T47D (cell line): ENCODE measurements at regions not wholly inside any gene's neighbourhood (a gene's known extent, or its start where the extent isn't known, plus 50 kb on each side); places are given as distances from the start of the nearest gene placed in this dataset.

Experiments used
- DNase-seq, 2 experiments: peaks; one replicate each; pipeline versions ENCODE4 v3.0.0 to v3.0.0-alpha.2; 2011 to 2012; ENCODE audit warnings: low read depth in 1 of 2, low spot score in 1 of 2
- JUND ChIP-seq: IDR thresholded peaks from 2 replicates; pipeline ENCODE4 v1.6.1; 2012; ENCODE audit warnings: low read depth
- in situ Hi-C: cut with HindIII; loops from 2 replicates; pipeline ENCODE4 v1.10.0; 2016; ENCODE audit warnings: low sequenced_read_pairs, low pct_unique_long_range_greater_than_20kb

DNA sequence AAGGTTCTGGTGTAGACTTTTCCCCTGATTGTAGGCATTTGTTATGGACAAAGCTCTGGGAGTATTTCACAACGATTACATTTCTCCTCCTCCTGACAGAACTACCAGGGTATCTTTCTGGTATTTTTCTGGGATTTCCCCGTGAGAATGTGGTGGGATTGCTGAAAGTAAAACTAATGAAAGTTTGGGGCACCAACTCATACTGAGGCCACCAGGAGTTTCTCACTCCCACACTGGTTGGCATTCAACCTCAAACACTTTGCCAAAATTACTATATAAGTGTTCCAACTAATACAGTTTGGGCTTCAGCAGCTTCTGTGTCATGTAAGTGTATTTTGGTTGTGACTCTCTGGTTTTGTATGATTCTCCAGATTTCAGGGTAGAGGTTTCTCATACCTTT is 855.1 kb downstream of the GLUD2 start:
- no peak for DNase-seq
- no peak for TF ChIP-seq JUND
- in situ Hi-C loops, result no loop called here

DNA sequence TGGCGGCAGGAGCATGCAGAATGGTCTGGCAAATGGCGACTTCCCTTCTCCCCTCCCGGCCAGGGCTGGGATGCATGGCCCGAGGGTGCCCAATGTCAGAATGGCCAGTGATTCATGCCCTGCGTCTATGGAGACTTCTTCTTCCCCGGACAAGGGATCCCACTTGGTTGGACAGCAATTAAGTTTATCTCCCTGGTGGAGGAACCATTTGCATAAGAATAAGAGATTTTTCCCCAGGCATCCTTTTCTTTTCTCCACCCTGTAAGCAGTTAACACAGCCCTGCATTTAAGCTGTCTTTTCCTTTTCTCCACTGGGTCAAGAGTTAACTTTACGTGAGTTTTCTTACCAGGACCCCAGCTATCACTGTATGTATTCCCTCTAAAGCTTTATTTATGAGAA is 856.6 kb downstream of the GLUD2 start:
- TF ChIP-seq JUND, result no peak
- in situ Hi-C loops, result no loop called here
- DNase-seq, result no peak

DNA sequence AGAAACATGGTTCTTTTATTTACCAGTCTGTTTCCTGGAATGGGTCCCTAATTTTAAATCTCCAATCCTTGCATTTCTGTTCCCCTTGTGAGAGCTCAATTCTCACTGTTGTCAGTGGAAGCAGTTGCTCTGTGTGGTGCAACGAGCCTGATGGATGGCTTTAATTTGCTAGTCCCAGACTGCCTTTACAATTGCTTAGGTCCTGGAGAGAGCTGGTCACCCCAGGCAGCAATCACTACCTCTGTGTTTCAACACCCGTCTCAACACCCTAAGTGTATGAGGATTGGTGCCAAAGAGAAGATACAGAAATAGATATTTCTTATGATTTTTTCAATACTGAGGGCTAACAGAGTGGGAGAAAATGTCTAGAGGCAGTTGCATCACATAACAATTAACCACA is 873.8 kb downstream of the GLUD2 start:
- in situ Hi-C loops, result no loop called here
- no peak for TF ChIP-seq JUND
- DNase-seq, result no peak

DNA sequence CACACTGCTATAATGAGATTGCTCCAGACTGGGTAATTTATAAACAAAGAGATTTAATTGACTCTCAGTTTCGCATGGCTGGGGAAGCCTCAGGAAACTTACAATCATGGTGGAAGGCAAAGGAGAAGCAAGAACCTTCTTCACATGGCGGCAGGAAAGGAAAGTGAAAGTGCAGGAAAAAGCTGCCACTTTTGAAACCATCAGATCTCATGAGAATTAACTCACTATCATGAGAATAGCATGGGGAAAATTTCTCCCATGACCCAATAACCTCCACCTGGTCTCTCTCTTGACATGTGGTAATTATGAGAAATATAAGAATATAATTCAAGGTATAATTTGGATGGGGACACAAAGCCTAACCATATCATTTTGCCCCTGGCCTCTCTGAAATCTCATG is 884.2 kb downstream of the GLUD2 start:
- DNase-seq, result no peak
- TF ChIP-seq JUND, result no peak
- in situ Hi-C loops, result no loop called here

DNA sequence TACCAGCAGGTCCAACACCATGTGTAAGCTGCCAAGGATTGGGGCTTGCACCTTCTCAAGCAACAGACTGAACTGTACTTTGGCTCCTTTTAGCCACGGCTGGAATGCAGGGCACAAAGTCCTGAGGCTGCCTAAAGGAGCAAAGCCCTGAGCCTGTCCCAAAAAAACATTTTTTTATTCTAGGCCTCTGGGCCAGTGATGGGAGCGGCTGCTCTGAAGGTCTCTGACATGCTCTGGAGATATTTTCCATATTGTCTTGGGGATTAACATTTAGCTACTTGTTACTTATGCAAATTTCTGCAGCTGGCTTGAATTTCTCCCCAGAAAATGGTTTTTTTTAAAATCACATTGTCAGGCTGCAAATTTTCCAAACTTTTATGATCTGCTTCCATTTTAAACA is 885.3 kb downstream of the GLUD2 start:
- no peak for DNase-seq
- no peak for TF ChIP-seq JUND
- in situ Hi-C loops, result no loop called here

DNA sequence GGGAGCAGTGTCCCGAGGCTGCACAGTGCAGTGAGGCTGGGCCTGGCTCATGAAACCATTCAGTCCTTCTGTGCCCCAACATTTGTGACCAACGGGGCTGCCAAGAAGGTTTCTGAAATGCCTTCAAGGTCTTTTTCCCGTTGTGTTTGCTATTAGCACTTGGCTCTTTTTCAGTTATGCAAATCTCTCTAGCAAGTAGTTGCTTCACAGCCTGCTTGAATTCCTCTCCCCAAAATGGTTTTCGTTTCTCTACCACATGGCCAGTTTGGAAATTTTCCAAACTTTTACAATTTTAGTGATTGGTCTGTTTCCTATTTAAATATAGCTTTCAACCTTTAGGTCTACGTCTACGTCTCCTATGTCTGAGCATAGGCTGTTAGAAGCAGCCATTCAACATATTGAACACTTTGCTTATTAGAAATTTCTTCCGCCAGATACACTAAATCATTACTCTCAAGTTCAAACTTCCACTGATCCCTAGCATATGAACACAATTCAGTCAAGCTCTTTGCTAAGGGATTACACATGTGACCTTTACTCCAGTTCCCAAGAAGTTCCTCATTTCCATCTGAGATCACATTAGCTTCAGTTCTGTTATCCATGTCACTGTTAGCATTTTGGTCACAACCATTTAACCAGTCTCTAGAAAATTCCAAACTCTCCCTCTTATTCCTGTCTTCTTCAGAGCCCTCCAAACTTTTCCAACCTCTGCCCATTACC is 901.8 kb downstream of the GLUD2 start:
- no peak for DNase-seq

DNA sequence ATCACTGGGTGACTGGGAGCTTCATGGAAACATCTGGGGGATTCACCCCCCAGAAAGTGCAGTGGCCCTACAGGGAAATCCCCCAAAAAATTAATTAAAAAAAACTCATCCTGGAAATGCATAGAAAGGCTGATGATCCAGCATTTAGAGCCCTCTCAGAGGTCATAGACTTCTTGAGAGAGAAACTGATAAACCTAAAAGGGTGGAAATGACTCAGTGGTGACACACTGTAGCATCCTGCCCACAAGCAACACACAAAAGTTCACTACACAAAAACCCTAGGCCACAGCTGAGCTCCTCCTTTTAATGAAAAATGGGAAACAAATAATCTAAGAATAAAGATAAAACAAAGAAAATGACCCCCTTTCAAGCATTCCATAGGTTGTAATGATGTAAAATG is 911.5 kb downstream of the GLUD2 start:
- in situ Hi-C loops, result no loop called here
- no peak for TF ChIP-seq JUND
- DNase-seq, result no peak

More for the DNA sequence above, 901.8 kb downstream of the GLUD2 start:
- in situ Hi-C loops, result no loop called here
- TF ChIP-seq JUND, result no peak

DNA sequence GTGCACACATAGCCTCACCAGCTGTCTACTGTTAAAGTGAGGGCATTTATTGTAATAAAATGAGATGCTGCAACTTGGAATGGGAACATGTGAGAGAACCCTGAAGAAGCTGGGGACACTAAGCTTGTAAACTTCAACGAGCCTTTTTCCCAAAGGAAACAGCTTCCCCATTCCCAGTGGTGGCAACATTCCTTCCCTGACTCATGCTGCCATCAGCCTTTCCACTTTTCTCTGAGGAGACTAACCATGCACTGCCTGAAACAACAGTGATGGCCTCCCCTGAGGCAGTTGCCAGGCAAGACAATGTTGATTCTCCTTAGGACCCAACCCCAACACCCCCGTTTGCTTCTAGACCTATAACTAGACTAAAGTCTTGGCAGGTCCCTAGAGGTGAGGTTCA is 928.3 kb downstream of the GLUD2 start:
- DNase-seq, result no peak
- in situ Hi-C loops, result no loop called here
- no peak for TF ChIP-seq JUND

DNA sequence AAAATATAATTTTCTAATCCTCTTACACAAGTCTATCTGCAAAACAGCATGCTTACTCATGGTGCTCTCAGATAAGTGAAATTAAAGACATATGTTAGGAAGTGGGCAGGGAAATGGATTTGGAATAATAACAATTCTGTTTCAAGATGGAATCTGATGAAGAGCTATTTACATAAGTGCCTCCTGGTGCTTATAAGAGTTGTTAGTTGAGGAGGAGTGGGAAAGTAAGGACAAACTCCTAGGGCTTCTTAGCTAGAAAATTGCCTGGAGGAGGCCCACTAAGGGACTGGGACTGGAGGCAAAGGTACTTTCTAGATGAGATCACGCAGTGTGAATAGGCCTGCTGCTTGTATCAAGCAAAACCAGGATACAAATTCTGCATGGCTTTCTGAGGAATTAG is 939.8 kb downstream of the GLUD2 start:
- no peak for TF ChIP-seq JUND
- in situ Hi-C loops, result no loop called here

DNA sequence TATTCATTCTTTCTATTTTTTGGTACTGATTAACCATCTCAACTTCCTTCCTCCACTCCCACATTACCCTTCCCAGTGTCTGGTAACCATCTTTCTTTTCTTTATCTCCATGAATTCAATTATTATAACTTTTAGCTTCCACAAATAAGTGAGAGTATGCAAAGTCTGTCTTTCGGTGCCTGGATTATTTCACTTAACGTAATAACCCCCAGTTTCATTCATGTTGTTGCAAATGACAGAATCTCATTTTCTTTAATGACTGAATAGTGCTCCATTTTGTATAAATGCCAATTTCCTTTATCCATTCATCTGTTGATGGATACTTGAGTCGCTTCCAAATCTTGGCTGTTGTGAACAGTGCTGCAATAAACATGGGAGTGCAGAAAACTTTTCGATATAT is 940.4 kb downstream of the GLUD2 start:
- in situ Hi-C loops, result no loop called here

More for the DNA sequence above, 939.8 kb downstream of the GLUD2 start:
- no peak for DNase-seq

DNA sequence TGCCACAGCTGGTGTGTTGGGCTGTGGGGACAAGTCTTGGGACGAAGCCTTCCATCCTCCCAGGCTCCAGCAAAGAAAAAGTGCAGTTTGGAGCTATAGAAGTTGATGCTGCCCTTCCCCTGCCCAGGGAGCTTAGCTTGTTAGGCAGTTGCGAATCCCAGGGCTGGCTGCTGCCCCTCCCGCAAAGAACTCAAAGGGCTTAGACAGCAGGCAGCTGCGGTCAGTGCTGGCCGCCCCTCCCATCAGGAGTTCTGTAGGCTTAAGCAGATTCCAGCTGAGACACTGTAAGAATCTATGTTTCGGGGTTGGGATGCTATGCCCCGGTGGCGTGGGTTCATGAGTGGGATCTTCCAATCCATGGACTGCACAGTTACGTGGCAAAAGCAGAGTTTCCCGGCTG is 956.7 kb downstream of the GLUD2 start:
- DNase-seq, result no peak
- in situ Hi-C loops, result no loop called here
- TF ChIP-seq JUND, result no peak

More for the DNA sequence above, 940.4 kb downstream of the GLUD2 start:
- no peak for TF ChIP-seq JUND
- DNase-seq, result no peak

DNA sequence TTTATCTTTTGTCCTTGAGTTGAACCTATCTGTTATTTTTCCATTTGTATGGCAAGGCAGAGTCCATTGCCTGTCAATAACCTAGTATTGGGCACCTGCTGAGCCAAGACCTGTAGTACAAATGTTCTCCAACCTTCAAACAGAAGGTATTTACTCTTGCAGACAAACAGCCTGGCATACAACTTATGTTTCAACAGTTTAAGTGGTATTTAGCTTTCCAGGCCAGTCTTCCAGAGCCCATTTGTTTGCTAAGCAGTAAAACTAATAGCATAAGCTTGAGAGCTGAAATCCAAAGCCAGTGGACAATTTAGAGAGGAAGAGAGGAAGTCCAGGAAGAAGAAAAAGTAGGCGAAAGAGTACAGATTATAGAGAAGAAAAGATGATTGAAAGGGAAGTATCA is 979.3 kb downstream of the GLUD2 start:
- peak in 1 of 2 experiments; percentile 1 for DNase-seq
- no peak for TF ChIP-seq JUND
- in situ Hi-C loops, result no loop called here

DNA sequence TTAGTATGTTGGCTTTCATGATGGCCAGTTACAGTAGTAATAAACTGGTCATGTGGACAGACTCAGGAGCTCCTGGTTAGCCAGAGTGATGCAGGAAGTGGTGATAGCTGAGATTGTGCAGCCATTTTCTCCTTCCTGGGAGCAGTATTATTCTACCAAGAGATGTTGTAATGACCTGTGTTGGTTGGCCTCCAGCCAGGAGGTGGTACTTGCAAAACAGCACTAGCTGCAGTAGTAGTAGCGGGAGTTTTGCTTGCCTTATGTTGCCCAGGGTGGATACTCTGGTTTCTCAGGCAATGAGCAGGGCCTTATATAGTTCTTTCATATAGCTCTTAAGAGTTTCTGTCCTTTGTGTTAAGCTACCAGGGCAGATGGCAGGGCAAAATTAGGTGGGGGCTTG is 998.8 kb downstream of the GLUD2 start:
- TF ChIP-seq JUND, result no peak
- in situ Hi-C loops, result no loop called here
- DNase-seq, result peak in 1 of 2 experiments; percentile 1

DNA sequence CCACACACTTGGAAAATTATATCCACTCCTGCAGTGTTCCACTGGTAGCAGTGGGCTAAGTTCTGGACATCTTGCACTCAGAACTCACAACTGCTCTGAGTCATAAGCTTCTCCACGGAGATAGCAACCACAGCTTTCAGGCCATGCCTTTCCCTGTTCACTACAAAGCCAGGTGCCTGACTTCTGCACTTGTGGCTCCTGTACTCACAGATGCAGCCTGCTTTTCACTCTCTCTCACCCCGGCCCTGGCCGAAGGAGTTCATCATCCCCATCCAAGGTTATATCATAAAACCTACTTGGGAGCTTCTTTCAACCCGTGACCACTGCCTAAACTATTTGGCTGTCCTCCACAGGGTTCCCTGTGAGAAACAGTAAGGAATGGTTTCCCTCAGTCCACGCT is 999.4 kb downstream of the GLUD2 start:
- no peak for DNase-seq
- in situ Hi-C loops, result no loop called here

More for the DNA sequence above, 999.4 kb downstream of the GLUD2 start:
- no peak for TF ChIP-seq JUND
